ENCODE measurements at regions not wholly inside any gene's neighbourhood (a gene's known extent, or its start where the extent isn't known, plus 50 kb on each side); places are given as distances from the start of the nearest gene placed in this dataset.
"Not testable (repeated sequence)": the region's sequence is repeated elsewhere in the genome, so short reads cannot be mapped to it uniquely, and the experiment has no call there.

GRCh38 chr3:135383301-135383700 lies 582.2 kb upstream of the PPP2R3A start:
- DNase-seq (ENCODE audit: missing footprints), result no peak
- intact Hi-C loops (cut with DNase I), result no loop called here
- ATAC-seq, result no peak

GRCh38 chr3:135392151-135392550 lies 573.4 kb upstream of the PPP2R3A start:
- no peak for ATAC-seq
- intact Hi-C loops (cut with DNase I), result no loop called here
- no peak for DNase-seq (ENCODE audit: missing footprints)

GRCh38 chr3:135393159-135393558 lies 572.4 kb upstream of the PPP2R3A start:
- intact Hi-C loops (cut with DNase I), result no loop called here
- no peak for DNase-seq (ENCODE audit: missing footprints)
- no peak for ATAC-seq

- no peak for DNase-seq (ENCODE audit: missing footprints)
- no peak for ATAC-seq
- intact Hi-C loops (cut with DNase I), result no loop called here
These were observed 571.5 kb upstream of the PPP2R3A start for GRCh38 chr3:135393898-135394525.

- intact Hi-C loops (cut with DNase I), result no loop called here
- no peak for ATAC-seq
These were observed 553.1 kb upstream of the PPP2R3A start for GRCh38 chr3:135412475-135412874.

GRCh38 chr3:135416182-135416581 lies 549.3 kb upstream of the PPP2R3A start:
- ATAC-seq, result no peak
- intact Hi-C loops (cut with DNase I), result no loop called here
- no peak for DNase-seq (ENCODE audit: missing footprints)

More at GRCh38 chr3:135412475-135412874, 553.1 kb upstream of the PPP2R3A start:
- DNase-seq (ENCODE audit: missing footprints), result no peak

GRCh38 chr3:135419155-135419554 lies 546.4 kb upstream of the PPP2R3A start:
- DNase-seq (ENCODE audit: missing footprints) (no peak), ATAC-seq (no peak)
- intact Hi-C loops (cut with DNase I), result no loop called here

- no peak for ATAC-seq
- intact Hi-C loops (cut with DNase I), result no loop called here
These were observed 539.0 kb upstream of the PPP2R3A start for GRCh38 chr3:135426508-135426907.

GRCh38 chr3:135432402-135432801 lies 533.1 kb upstream of the PPP2R3A start:
- no peak for ATAC-seq
- intact Hi-C loops (cut with DNase I), result no loop called here
- DNase-seq (ENCODE audit: missing footprints), result no peak

More at GRCh38 chr3:135426508-135426907, 539.0 kb upstream of the PPP2R3A start:
- DNase-seq (ENCODE audit: missing footprints), result no peak

- intact Hi-C loops (cut with DNase I); ATAC-seq; DNase-seq (ENCODE audit: missing footprints): not testable (repeated sequence)
These were observed 526.5 kb upstream of the PPP2R3A start for GRCh38 chr3:135438889-135439597.

GRCh38 chr3:135439632-135440031 lies 525.9 kb upstream of the PPP2R3A start:
- intact Hi-C loops (cut with DNase I); DNase-seq (ENCODE audit: missing footprints); ATAC-seq: not testable (repeated sequence)

- DNase-seq (ENCODE audit: missing footprints), result no peak
- intact Hi-C loops (cut with DNase I), result no loop called here
- ATAC-seq, result no peak
These were observed 525.3 kb upstream of the PPP2R3A start for GRCh38 chr3:135440233-135440632.

GRCh38 chr3:135440746-135441145 lies 524.8 kb upstream of the PPP2R3A start:
- ATAC-seq, result no peak
- intact Hi-C loops (cut with DNase I), result no loop called here
- DNase-seq (ENCODE audit: missing footprints), result no peak

- ATAC-seq (no peak), DNase-seq (ENCODE audit: missing footprints) (no peak)
- intact Hi-C loops (cut with DNase I), result no loop called here
These were observed 521.5 kb upstream of the PPP2R3A start for GRCh38 chr3:135444058-135444457.

- ATAC-seq (no peak), DNase-seq (ENCODE audit: missing footprints) (no peak)
- intact Hi-C loops (cut with DNase I), result no loop called here
These were observed 518.0 kb upstream of the PPP2R3A start for GRCh38 chr3:135447483-135447882.

- intact Hi-C loops (cut with DNase I), result no loop called here
- no peak for DNase-seq (ENCODE audit: missing footprints)
- ATAC-seq, result no peak
These were observed 517.0 kb upstream of the PPP2R3A start for GRCh38 chr3:135448520-135448919.

GRCh38 chr3:135449046-135449445 lies 516.5 kb upstream of the PPP2R3A start:
- no peak for ATAC-seq
- intact Hi-C loops (cut with DNase I), result no loop called here

GRCh38 chr3:135451037-135451785 lies 514.3 kb upstream of the PPP2R3A start:
- DNase-seq (ENCODE audit: missing footprints), result no peak
- no peak for ATAC-seq
- intact Hi-C loops (cut with DNase I), result no loop called here

More at GRCh38 chr3:135449046-135449445, 516.5 kb upstream of the PPP2R3A start:
- no peak for DNase-seq (ENCODE audit: missing footprints)

- DNase-seq (ENCODE audit: missing footprints), result no peak
- ATAC-seq, result no peak
- intact Hi-C loops (cut with DNase I), result no loop called here
These were observed 512.6 kb upstream of the PPP2R3A start for GRCh38 chr3:135452881-135453280.

GRCh38 chr3:135453326-135453725 lies 512.2 kb upstream of the PPP2R3A start:
- intact Hi-C loops (cut with DNase I), result no loop called here
- no peak for DNase-seq (ENCODE audit: missing footprints)
- no peak for ATAC-seq
